ENCODE measurements at regions not wholly inside any gene's neighbourhood (a gene's known extent, or its start where the extent isn't known, plus 50 kb on each side); places are given as distances from the start of the nearest gene placed in this dataset.

DNA sequence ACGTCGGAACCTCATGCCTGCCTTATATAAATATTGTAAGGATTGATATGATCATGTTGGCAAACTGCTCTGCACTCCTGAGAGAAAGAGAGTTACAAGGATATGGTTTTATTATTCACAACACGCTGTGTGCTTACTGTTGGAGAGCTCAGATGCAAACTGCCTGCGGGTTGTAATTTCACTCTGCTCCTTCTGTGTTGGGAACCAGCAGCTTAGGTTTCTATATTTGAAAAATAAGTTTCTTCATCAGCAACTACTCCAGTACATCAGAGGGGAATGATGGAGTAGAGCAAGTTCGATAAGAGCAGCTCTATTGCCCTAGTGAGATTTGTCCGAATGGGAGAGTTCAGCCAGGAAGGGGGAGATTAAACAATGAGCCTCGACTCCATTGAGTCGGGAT lies 106.9 kb upstream of the UBL3 start:
- TF ChIP-seq CTCF (IDR thresholded peaks at IDR 0.05): no peak
- Histone ChIP-seq H3K4me1 (no peaks in the 10 kb centered on the region), H3K4me3 (no peak overlapping the region), H3K9me3 (no peaks in the 10 kb centered on the region), H3K27ac (peak overlapping the region in 1 of 2 donors; percentile 13), H3K36me3 (no peaks in the 10 kb centered on the region), H3K27me3 (no peaks in the 10 kb centered on the region)
- intact Hi-C loops (cut with DNase I; ENCODE audit: low total_unique reads): no loop called here
- DNase-seq: no peak

DNA sequence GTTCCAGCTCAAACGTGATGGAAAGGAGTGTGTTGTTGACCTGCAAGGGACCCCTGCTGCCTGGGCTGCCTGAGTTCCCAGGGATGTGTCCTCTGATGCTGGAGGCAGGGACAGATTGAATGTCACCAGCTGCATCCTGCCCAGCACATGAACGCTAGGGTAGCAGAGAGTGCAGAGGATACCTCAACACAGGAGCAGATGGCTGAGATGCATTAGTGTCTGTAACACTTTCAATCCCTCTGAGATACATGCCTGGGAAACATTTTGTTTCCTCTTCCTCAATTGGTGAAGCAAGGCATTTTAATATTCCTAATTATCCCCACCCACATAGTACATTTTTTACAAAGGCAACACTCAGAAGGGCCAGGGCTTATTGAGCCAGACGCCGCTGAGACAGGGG lies 106.4 kb upstream of the UBL3 start:
- Histone ChIP-seq H3K36me3 (no peaks in the 10 kb centered on the region), H3K27me3 (no peaks in the 10 kb centered on the region), H3K9me3 (no peaks in the 10 kb centered on the region), H3K27ac (peak overlapping the region in 1 of 2 donors; percentile 13), H3K4me1 (no peaks in the 10 kb centered on the region), H3K4me3 (no peak overlapping the region)
- intact Hi-C loops (cut with DNase I; ENCODE audit: low total_unique reads): no loop called here
- no peak for TF ChIP-seq CTCF (IDR thresholded peaks at IDR 0.05)
- no peak for TF ChIP-seq POLR2A (IDR thresholded peaks at IDR 0.05)
- DNase-seq: no peak

- DNase-seq: no peak
- Histone ChIP-seq H3K27ac (no peak overlapping the region), H3K9me3 (no peaks in the 10 kb centered on the region), H3K36me3 (no peaks in the 10 kb centered on the region), H3K4me3 (no peak overlapping the region), H3K27me3 (no peaks in the 10 kb centered on the region), H3K4me1 (no peaks in the 10 kb centered on the region)
- intact Hi-C loops (cut with DNase I; ENCODE audit: low total_unique reads): no loop called here
- no peak for TF ChIP-seq POLR2A (IDR thresholded peaks at IDR 0.05)
- TF ChIP-seq CTCF (IDR thresholded peaks at IDR 0.05): no peak
Measured at GRCh38 chr13:29955137-29955650, 104.8 kb upstream of the UBL3 start.

DNA sequence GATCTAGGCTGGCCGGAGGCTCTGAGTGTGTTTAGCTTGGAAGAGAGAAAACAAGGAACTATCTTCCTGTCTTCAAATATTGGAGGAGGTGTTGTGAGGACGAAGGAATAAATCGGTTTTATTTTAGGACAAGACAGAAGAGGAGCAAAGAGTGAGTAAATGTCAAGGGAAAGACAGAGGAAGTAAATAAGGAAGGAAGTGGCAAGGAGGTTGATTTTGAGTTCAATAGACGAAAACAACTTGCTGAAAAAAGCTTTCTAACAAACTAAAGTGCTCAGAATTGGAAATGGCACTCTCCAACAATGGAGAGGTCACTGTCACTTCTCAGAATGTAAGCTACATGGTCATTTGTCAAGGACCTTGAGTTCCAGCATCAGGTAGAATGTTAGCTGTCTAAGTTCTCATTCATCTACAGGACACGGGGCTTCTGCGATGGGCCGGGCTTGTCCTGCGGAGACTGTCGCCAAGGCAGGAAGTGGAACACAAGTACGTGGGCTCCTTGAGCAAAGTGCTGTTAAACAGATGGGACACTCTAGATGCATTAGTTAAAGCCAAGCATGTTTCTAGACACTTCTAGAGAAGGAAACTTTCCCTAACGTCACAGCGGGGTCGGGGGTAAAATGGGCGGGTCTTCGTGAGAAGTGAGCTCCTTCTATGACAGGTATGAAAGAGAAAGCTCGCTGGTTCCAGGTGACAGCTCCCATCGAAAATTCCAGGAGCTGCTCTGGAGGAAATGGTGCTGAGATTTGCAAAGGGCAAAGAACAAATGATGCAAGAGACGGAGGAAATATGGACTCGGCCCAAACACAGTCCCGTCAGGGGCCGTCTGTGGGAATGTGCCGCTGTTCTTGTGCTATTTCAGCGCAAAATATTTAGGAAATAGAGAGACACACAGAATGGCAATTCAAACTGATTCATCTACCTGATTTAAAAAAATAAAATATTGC lies 103.9 kb upstream of the UBL3 start:
- no peaks in the 10 kb centered on the region for H3K36me3 ChIP-seq
- DNase-seq: no peak
- no peaks in the 10 kb centered on the region for H3K27me3 ChIP-seq
- no peak for TF ChIP-seq CTCF (IDR thresholded peaks at IDR 0.05)
- TF ChIP-seq POLR2A (IDR thresholded peaks at IDR 0.05): no peak
- H3K4me1 ChIP-seq: no peaks in the 10 kb centered on the region
- intact Hi-C loops (cut with DNase I; ENCODE audit: low total_unique reads): no loop called here
- H3K9me3 ChIP-seq: no peaks in the 10 kb centered on the region
- peak overlapping the region in 1 of 2 donors; percentile 23 for H3K27ac ChIP-seq
- no peak overlapping the region for H3K4me3 ChIP-seq

GRCh38 chr13:29953542-29953941 lies 103.1 kb upstream of the UBL3 start:
- peak in 1 of 2 donors; percentile 45 for DNase-seq
- H3K9me3 ChIP-seq: no peaks in the 10 kb centered on the region
- H3K4me3 ChIP-seq: no peak overlapping the region
- peak overlapping the region in 1 of 2 donors; percentile 23 for H3K27ac ChIP-seq
- H3K4me1 ChIP-seq: no peaks in the 10 kb centered on the region
- TF ChIP-seq CTCF (IDR thresholded peaks at IDR 0.05) (no peak), POLR2A (IDR thresholded peaks at IDR 0.05) (no peak)
- no peaks in the 10 kb centered on the region for H3K36me3 ChIP-seq
- intact Hi-C loops (cut with DNase I; ENCODE audit: low total_unique reads): no loop called here
- no peaks in the 10 kb centered on the region for H3K27me3 ChIP-seq

Measured in uterus (tissue), 3 donors.